IPS-15b (cell line): ENCODE measurements at regions not wholly inside any gene's neighbourhood (a gene's known extent, or its start where the extent isn't known, plus 50 kb on each side); places are given as distances from the start of the nearest gene placed in this dataset.
"Not testable (repeated sequence)": the region's sequence is repeated elsewhere in the genome, so short reads cannot be mapped to it uniquely, and the experiment has no call there.

Experiments used
- H3K27me3 ChIP-seq: one replicate; pipeline ENCODE4 v1.6.1; 2013; ENCODE audit warnings: low read length; ENCODE audit not compliant: control insufficient read depth, insufficient read depth
- H3K36me3 ChIP-seq: one replicate; pipeline ENCODE4 v1.6.1; 2013; ENCODE audit warnings: low read length; ENCODE audit not compliant: control insufficient read depth, insufficient read depth
- H3K4me1 ChIP-seq: one replicate; pipeline ENCODE4 v1.6.1; 2013; ENCODE audit warnings: mild to moderate bottlenecking, low read length; ENCODE audit not compliant: control insufficient read depth, insufficient read depth
- H3K4me3 ChIP-seq: one replicate; pipeline ENCODE4 v1.5.1; 2013; ENCODE audit warnings: low read depth, low read length
- H3K9ac ChIP-seq: one replicate; pipeline ENCODE4 v1.6.1; 2013; ENCODE audit warnings: low read depth, mild to moderate bottlenecking, low read length
- H3K9me3 ChIP-seq: one replicate; pipeline ENCODE4 v1.6.1; 2013; ENCODE audit warnings: mild to moderate bottlenecking, low read length; ENCODE audit not compliant: control insufficient read depth, insufficient read depth

DNA sequence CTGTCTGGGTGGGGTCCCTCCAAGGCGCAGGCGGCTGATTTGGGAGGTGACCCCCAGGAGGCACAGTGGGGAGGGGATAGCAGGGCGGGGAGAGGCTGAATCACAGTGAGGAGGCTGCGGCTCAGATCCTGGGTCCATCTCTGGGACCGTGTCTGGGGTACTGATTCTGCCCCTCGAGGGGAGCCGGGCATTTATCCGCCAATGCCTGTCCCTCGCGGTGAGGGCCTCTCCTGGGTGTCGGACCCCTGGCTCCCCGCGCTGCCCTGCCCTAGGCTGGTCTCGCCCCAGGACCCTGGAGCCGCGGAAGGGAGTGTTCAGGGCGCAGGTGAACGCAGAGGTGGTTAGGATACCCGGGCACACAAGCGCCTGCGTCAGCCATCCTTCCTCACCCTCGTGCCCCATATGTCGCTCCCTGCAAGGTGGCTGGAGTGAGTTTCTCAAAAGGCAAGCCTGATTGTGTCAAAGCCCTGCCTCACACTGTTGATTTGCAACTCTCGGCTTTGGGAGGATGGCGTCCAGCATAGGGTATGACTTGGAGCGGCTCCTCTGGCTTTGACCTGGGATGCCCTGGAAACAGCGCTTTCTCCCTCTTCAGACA is 530.9 kb downstream of the PTPRU start:
- no peaks in the 10 kb centered on the region for H3K4me1 ChIP-seq
- H3K9ac ChIP-seq = no peak overlapping the region
- no peak overlapping the region for H3K4me3 ChIP-seq
- peaks cover 3% of the 10 kb centered on the region for H3K27me3 ChIP-seq
- no peaks in the 10 kb centered on the region for H3K36me3 ChIP-seq
- no peaks in the 10 kb centered on the region for H3K9me3 ChIP-seq

DNA sequence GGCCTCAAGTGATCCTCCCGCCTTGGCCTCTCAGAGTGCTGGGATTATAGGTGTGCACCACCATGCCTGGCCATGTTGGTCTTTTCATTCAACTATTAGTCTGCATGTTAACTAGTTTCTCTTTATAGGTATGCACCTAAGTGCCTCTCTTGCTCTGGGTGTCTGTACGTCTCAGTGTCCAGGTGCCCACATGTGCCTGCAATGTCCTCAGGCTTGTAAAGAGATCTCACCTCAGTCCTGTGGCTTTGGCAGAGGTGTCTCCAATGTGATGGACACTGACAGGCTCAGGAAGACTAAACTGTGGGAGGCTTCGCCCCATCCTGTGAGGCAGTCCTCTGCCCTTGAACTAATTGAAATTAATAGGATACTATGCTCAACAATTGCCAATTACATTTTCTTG is 526.3 kb downstream of the PTPRU start:
- H3K4me1 ChIP-seq = no peaks in the 10 kb centered on the region
- H3K9me3 ChIP-seq = no peaks in the 10 kb centered on the region
- no peak overlapping the region for H3K4me3 ChIP-seq
- H3K27me3 ChIP-seq = peaks cover 1% of the 10 kb centered on the region
- no peaks in the 10 kb centered on the region for H3K36me3 ChIP-seq
- H3K9ac ChIP-seq = no peak overlapping the region

DNA sequence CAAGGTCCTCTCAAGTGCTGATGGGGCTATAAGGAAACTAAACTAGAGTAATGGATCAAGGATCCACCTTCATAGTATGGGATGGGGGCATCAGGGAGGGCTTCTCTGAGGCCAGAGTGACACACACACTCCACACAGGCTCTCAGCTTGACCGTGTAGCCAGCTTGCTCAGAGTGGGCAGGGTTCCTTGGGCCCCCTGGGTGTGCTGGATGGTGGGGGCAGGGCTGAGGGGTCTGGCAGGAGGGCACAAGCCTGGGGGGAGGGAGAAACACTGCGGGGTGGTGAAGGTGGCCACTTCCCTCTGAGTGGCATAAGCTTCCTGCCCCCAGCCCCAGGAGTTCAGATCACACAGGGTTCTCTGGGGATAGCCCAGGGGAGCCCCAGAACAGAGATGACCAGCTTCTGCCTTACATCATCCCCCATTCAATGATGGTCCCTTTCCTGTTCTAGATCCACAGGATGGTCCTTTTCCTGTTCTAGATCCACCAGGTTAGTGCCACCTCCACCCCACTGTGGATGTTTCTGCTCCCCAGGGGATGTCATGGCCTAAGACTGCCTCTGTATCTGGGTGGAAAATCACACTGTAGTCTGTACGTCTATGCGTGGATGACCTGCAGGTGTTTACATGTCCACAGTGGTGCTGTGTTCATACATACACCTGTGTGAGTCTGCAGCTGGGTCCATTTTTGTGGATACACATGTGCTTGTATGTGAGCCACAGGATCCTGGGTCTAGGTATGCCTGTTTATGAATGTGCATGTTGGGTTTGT is 525.0 kb downstream of the PTPRU start:
- Histone ChIP-seq H3K9me3 (no peaks in the 10 kb centered on the region), H3K9ac (no peak overlapping the region), H3K27me3 (no peaks in the 10 kb centered on the region), H3K36me3 (no peaks in the 10 kb centered on the region), H3K4me1 (no peaks in the 10 kb centered on the region), H3K4me3 (no peak overlapping the region)

DNA sequence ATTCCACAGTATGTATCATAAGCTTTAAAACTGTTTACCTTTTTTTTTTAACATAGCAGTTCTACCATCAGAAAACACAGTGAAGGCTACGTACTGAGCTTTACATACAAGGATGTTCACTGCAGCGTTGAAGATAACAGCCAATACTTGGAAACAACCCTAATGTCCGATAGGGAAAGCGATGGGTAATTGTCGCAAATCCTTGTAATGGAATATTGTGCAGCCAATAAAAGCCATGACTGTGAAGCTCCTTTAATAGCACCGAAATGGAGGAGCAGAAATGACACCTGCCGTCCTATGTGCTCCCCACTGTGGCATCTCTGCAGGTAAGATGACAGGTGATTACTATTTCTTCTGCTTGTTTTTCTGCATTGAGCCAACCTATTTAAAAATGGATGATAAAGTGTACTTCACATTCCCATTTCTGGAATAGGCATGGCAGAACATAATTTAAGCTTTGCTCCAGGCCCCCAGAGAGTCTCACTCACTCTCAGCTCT is 523.8 kb downstream of the PTPRU start:
- H3K36me3 ChIP-seq = no peaks in the 10 kb centered on the region
- no peaks in the 10 kb centered on the region for H3K4me1 ChIP-seq
- H3K27me3 ChIP-seq = no peaks in the 10 kb centered on the region
- no peak overlapping the region for H3K9ac ChIP-seq
- no peaks in the 10 kb centered on the region for H3K9me3 ChIP-seq
- no peak overlapping the region for H3K4me3 ChIP-seq

DNA sequence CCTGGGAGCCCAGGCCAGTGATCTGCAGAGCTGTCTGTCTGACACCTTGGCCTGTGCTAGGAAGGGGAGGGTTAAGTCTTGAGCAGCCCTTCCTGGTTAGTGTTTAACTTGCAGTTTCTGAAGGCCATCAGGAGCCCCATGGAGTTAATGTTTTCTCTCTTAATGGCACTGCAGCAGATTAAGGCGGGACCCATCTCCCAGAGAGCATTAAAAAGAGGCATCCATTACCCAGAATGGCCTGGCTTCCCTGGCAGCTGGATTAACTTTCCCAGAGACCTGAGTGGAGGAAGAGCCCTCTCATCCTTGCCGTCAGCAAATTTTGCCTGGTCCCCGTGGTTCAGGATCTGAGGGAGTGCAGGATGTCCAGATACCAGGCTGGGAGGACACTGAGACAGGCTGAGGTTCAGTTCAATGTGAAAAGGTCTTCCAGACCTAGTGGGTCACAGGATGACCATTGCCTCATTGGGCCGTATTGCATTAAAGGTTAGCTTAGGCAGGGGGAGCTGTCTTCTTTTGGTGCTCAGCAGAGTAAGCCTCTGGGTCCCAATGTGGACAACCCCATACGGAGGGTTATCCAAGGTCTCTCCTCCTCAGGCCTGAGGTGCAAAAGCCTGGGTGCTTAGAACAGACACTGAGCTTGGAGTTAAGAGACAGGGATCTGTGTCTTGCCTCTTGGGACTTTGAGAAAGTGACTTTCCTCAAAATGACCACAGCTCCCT is 522.6 kb downstream of the PTPRU start:
- Histone ChIP-seq H3K9me3 (no peaks in the 10 kb centered on the region), H3K27me3 (no peaks in the 10 kb centered on the region), H3K9ac (no peak overlapping the region), H3K4me3 (no peak overlapping the region), H3K4me1 (no peaks in the 10 kb centered on the region), H3K36me3 (no peaks in the 10 kb centered on the region)

DNA sequence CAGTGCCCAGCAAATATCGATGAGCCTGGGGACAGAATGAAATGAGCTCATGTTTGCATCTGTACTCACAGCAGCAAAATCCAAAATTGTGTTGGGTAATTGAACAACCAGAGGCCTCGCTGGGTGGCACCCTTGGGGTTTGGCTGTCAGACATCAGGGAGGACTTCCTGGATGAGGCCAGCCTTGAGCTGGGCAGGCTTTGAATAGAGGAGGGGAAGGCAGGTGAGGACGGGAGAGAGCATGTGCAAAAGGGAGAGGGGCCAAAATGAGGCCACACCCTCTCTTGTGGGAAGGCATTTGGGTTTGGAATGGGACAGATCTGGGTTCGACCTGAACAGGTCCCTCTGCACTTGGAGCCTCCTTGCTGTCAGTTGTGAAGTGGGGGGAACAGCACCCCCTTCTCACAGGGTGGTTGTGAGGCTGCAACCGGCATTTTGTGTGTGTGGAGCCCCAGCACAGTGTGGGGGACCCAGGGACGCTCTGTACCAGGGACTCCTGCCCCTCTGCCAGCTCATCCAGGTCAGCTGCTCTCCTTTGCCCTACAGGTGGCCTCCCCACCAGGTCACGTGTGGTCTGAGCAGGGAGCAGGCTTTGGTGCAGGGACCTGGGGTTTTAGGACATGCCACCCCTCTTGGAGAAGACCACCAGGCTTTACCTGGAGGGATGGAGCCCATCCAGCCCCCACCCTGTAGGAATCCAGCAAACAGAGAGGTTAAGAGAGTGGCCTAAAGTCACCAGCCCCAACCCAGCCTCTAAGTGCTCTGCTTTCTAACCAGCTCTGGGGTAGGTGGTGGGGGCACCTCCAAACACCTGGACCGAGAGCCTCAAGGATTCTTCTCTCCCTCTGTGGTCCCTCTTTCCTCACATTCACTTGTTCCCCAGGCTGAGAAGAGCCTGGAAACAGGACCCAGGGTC is 521.8 kb downstream of the PTPRU start:
- H3K9me3 ChIP-seq = no peaks in the 10 kb centered on the region
- H3K9ac ChIP-seq = no peak overlapping the region
- H3K27me3 ChIP-seq = no peaks in the 10 kb centered on the region
- no peaks in the 10 kb centered on the region for H3K4me1 ChIP-seq
- H3K4me3 ChIP-seq = no peak overlapping the region
- no peaks in the 10 kb centered on the region for H3K36me3 ChIP-seq

DNA sequence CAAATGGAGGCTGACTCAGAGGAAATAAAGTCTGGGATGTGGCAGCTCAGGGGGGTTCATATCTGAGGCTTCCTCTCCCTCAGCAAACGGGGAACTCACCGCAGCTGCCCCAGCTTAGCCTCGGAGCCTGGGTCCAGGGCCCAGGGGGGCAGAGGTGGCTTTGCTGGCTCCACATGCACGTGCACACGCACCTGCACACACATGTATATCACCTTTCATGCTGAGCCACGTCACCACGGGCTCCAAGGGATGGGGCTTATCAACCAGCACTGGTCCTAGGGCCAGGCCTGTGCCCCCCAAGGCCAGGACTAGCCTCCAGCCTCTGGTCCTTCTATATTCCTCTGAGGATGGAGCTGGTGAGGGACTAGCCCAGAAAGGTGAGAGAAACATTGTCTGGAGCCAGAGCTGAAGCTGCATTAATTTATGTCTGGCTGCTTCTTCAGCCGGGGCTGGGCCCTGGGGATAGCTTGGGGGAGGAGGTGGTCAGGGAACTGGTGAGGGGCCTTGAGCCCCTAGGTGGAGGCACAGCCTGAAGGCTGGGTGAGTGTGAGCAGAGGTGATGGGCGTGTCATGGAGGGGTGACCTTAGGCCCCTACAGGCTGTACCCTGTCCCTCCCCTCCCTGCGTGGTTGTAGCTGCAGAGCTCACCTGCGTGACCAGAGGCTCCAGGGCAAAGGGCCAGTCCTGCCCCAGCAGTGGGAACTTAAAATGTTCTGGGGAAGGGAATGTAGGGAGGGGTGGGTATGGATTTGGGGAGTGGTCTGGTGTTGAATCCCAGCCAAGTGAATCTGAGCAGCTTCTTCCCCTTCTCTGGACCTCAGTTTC is 520.8 kb downstream of the PTPRU start:
- Histone ChIP-seq H3K27me3 (no peaks in the 10 kb centered on the region), H3K9me3 (no peaks in the 10 kb centered on the region), H3K36me3 (no peaks in the 10 kb centered on the region), H3K4me1 (no peaks in the 10 kb centered on the region), H3K4me3 (no peak overlapping the region), H3K9ac (no peak overlapping the region)

DNA sequence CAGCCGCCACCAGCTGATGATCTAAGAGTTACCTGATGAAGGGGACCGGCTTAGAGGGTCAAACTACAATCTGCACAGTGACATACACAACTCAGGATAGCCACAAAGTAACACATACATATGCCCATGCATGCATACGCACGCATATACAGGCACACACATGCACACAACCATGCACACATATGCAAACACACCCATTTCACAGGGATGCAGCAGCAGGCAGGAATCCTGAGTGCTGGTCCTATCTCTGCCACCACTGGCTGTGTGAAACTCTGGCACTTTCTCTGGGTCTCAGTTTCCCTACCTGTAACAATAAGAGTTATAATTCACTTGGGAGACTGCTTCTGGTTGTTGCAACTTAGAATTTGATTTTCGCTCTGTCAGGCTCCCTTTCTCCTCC is 520.2 kb downstream of the PTPRU start:
- Histone ChIP-seq H3K36me3 (no peaks in the 10 kb centered on the region), H3K4me3 (no peak overlapping the region), H3K4me1 (no peaks in the 10 kb centered on the region), H3K9ac (no peak overlapping the region), H3K27me3 (no peaks in the 10 kb centered on the region), H3K9me3 (no peaks in the 10 kb centered on the region)

DNA sequence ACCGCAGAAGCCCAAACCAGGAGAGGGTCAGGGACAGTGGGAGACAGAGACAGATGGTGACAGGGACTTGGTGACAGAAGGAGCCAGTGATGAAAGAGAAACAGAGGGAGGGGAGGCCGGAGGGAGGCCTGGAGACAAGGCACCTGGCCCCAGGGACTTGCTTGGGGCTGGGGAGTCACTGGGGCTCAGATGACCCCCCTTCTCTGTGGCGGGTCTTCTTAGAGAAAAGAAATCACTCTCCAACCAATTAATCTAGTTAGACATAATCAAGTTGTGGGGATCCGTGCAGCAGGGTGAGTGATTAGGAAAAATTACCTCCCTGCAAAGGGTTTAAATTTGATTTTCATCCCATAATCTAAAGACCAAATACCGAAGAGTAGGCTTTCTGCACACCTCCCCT is 519.8 kb downstream of the PTPRU start:
- H3K36me3 ChIP-seq = no peaks in the 10 kb centered on the region
- H3K4me3 ChIP-seq = no peak overlapping the region
- no peaks in the 10 kb centered on the region for H3K4me1 ChIP-seq
- no peaks in the 10 kb centered on the region for H3K27me3 ChIP-seq
- no peak overlapping the region for H3K9ac ChIP-seq
- H3K9me3 ChIP-seq = no peaks in the 10 kb centered on the region

DNA sequence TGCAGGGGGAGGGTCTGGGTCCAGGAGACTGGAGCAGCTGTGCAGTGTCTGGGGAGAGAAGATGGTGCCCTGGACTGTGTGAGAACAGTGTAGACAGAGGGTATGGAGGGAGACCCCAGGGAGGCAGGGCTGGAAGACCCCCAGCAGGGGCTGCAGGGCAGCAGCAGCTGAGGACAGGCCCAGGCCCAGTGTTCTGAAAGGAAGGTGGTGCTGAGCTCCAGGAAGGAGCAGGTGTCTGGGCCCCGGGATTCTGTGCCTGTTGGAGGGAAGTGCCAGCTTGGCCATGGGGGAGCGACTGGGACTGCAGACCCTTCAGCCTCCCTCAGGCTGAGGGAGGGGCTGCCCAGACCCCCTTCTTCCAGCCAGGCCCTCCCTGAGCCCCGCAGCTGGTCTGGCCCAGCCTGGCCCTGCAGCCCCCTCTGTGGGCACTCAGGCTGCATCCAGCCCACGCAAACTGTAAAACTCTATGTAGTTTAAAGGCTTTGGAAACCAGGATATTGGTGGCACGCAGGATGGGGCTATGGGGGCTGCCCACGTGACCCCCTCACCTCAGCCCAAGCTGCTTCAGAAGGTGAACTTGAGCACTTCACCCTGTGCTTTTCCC is 519.2 kb downstream of the PTPRU start:
- not testable (repeated sequence) for H3K4me3 ChIP-seq, H3K4me1 ChIP-seq, H3K9ac ChIP-seq, H3K27me3 ChIP-seq, H3K36me3 ChIP-seq, H3K9me3 ChIP-seq
